DOHH2 (cell line): ENCODE measurements at regions not wholly inside any gene's neighbourhood (a gene's known extent, or its start where the extent isn't known, plus 50 kb on each side); places are given as distances from the start of the nearest gene placed in this dataset.

Experiments used
- CTCF ChIP-seq: fragments of 200-600 bp; sonication (generic); IDR thresholded peaks from one replicate; pipeline ENCODE4 v1.5.1; 2014; ENCODE audit warnings: antibody characterized with exemption, mild to moderate bottlenecking, low read depth, low read length; ENCODE audit not compliant: poor library complexity, severe bottlenecking
- EZH2phosphoT487 ChIP-seq: fragments of 200-600 bp; sonication (generic); IDR thresholded peaks from 2 replicates; pipeline ENCODE4 v1.6.1; 2017; ENCODE audit warnings: borderline replicate concordance, mild to moderate bottlenecking, antibody characterized with exemption, low read length, moderate library complexity, mixed read lengths

- TF ChIP-seq CTCF, result no peak
- TF ChIP-seq EZH2phosphoT487, result no peak
These were observed 123.5 kb upstream of the CACNA1A start for GRCh38 chr19:13629687-13630357.
